Loucy (cell line): ENCODE measurements at regions not wholly inside any gene's neighbourhood (a gene's known extent, or its start where the extent isn't known, plus 50 kb on each side); places are given as distances from the start of the nearest gene placed in this dataset.

Experiments used
- H2AFZ ChIP-seq: fragments of 200-600 bp; sonication (generic); 2 replicates; pipeline ENCODE4 v1.6.0; 2016; ENCODE audit warnings: antibody characterized with exemption, mild to moderate bottlenecking, low read length, moderate library complexity
- H3F3A ChIP-seq: fragments of 200-600 bp; 2 replicates; pipeline ENCODE4 v1.6.0; 2016; ENCODE audit warnings: antibody characterized with exemption, low read depth, mild to moderate bottlenecking
- H3K27me3 ChIP-seq: fragments of 200-600 bp; sonication (generic); 2 replicates; pipeline ENCODE4 v1.6.1; 2014; ENCODE audit warnings: low read length, mild to moderate bottlenecking; ENCODE audit not compliant: insufficient read depth, poor library complexity, severe bottlenecking
- H3K36me3 ChIP-seq: fragments of 200-600 bp; sonication (generic); 2 replicates; pipeline ENCODE4 v1.6.1; 2016; ENCODE audit warnings: low read length; ENCODE audit not compliant: insufficient read depth
- H3K4me1 ChIP-seq: fragments of 200-600 bp; sonication (generic); 2 replicates; pipeline ENCODE4 v1.5.1; 2014; ENCODE audit warnings: low read length, mild to moderate bottlenecking; ENCODE audit not compliant: insufficient read depth, poor library complexity, severe bottlenecking
- H3K4me2 ChIP-seq: fragments of 200-600 bp; sonication (generic); 2 replicates; pipeline ENCODE4 v1.6.0; 2014; ENCODE audit warnings: antibody characterized with exemption, low read length, low read depth, mild to moderate bottlenecking; ENCODE audit not compliant: poor library complexity, severe bottlenecking
- H3K4me3 ChIP-seq: fragments of 200-600 bp; sonication (generic); 2 replicates; pipeline ENCODE4 v1.5.1; 2014; ENCODE audit warnings: low read length, mild to moderate bottlenecking, mixed read lengths; ENCODE audit not compliant: poor library complexity, severe bottlenecking
- H3K79me2 ChIP-seq: fragments of 200-600 bp; sonication (generic); 2 replicates; pipeline ENCODE4 v1.6.1; 2014; ENCODE audit warnings: low read length; ENCODE audit not compliant: insufficient read depth
- H3K9ac ChIP-seq: fragments of 200-600 bp; sonication (generic); 2 replicates; pipeline ENCODE4 v1.6.0; 2014; ENCODE audit warnings: mild to moderate bottlenecking, low read depth, low read length, moderate library complexity; ENCODE audit not compliant: poor library complexity, severe bottlenecking
- H3K9me2 ChIP-seq: fragments of 200-600 bp; sonication (generic); replicated peaks from 2 replicates; pipeline ENCODE4 v1.6.1; 2016; ENCODE audit warnings: low read depth, low read length, mixed read lengths
- H3K9me3 ChIP-seq: fragments of 200-600 bp; sonication (generic); 2 replicates; pipeline ENCODE4 v1.6.1; 2014; ENCODE audit warnings: mild to moderate bottlenecking, antibody characterized with exemption, low read length, low read depth; ENCODE audit not compliant: insufficient read depth
- H4K20me1 ChIP-seq: fragments of 200-600 bp; sonication (generic); 2 replicates; pipeline ENCODE4 v1.6.0; 2014; ENCODE audit warnings: antibody characterized with exemption, low read length, mild to moderate bottlenecking; ENCODE audit not compliant: insufficient read depth, poor library complexity, severe bottlenecking
- EZH2phosphoT487 ChIP-seq: fragments of 200-600 bp; IDR thresholded peaks from 2 replicates; pipeline ENCODE4 v1.6.1; 2018; ENCODE audit warnings: antibody characterized with exemption, mild to moderate bottlenecking, moderate library complexity, borderline replicate concordance
- TF ChIP-seq, protein P1 (sequence below): fragments of 200-600 bp; sonication (generic); conservative IDR thresholded peaks from 2 replicates; pipeline ENCODE4 v1.5.1; 2014; ENCODE audit warnings: mild to moderate bottlenecking, antibody characterized with exemption, low read length

DNA sequence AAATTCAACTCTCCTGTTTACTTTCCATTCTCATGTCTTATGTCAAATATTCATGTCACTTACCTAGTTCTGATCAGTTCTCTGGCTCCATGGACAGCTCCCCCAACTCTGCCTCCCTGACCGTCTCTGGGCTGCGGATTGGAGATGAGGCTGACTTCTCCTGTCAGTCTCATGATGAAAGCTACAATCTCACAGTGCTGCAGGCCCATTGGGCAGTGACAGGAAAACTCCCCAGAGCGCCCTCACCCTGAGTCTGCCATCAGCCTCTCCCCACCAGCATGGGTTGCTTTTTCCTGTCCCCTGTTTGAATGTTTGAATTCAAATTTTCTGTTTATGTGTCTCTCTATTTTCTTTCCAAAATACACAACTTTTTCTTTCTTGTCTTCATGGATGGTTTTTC is 63.8 kb upstream of the TOP3B start:
- no peak overlapping the region for H3K4me2 ChIP-seq
- H3K9me2 ChIP-seq = no peaks in the 10 kb centered on the region
- no peak overlapping the region for H2AFZ ChIP-seq
- no peaks in the 10 kb centered on the region for H3K27me3 ChIP-seq
- H3K9me3 ChIP-seq = no peaks in the 10 kb centered on the region
- no peaks in the 10 kb centered on the region for H3K79me2 ChIP-seq
- no peaks in the 10 kb centered on the region for H3K36me3 ChIP-seq
- no peaks in the 10 kb centered on the region for H4K20me1 ChIP-seq
- no peaks in the 10 kb centered on the region for H3F3A ChIP-seq
- no peaks in the 10 kb centered on the region for H3K4me1 ChIP-seq
- TF ChIP-seq EZH2phosphoT487 = no peak
- TF ChIP-seq, protein P1, sequence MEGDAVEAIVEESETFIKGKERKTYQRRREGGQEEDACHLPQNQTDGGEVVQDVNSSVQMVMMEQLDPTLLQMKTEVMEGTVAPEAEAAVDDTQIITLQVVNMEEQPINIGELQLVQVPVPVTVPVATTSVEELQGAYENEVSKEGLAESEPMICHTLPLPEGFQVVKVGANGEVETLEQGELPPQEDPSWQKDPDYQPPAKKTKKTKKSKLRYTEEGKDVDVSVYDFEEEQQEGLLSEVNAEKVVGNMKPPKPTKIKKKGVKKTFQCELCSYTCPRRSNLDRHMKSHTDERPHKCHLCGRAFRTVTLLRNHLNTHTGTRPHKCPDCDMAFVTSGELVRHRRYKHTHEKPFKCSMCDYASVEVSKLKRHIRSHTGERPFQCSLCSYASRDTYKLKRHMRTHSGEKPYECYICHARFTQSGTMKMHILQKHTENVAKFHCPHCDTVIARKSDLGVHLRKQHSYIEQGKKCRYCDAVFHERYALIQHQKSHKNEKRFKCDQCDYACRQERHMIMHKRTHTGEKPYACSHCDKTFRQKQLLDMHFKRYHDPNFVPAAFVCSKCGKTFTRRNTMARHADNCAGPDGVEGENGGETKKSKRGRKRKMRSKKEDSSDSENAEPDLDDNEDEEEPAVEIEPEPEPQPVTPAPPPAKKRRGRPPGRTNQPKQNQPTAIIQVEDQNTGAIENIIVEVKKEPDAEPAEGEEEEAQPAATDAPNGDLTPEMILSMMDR = no peak
- H3K9ac ChIP-seq = no peak overlapping the region
- no peak overlapping the region for H3K4me3 ChIP-seq

DNA sequence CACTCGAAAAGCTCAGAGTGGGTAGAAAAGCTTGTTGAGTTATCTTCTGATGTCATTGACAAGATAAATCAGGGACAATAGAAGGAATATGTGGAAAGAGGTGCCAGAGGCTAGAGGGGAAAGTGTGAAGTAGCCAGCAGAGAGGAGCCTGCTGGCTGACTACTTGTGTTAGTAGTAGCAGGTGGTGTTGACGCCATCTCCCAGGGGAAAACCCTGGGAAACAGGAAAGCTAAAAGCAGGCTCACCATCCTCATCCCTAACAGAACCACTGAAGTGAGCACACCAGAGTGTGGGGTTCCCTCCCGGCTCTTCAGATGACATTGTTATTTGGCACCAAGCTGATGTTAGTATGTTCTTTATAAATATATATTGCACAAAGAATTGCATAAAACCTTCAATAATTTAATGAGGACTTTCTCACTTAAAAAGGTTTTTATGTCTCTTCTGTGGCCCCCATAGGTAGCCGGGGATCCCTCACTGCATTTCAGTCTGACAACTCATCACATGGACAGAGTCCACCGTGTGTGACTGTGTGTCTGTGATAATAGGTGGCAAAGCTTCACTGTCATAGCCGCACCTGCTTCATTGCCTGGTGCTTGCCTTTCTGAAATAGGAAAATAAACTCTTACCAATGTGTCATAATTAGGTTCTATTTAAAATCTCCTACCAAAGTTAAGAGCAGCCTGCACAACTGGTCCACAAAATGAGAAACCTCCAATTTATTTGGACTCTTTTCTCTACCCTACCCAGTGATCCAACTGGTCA is 63.2 kb upstream of the TOP3B start:
- Histone ChIP-seq H3K9me3 (no peaks in the 10 kb centered on the region), H3K4me2 (no peak overlapping the region), H4K20me1 (no peaks in the 10 kb centered on the region), H3K4me1 (no peaks in the 10 kb centered on the region), H3K4me3 (no peak overlapping the region), H3K36me3 (no peaks in the 10 kb centered on the region), H3K9me2 (no peaks in the 10 kb centered on the region), H3K27me3 (no peaks in the 10 kb centered on the region), H3F3A (no peaks in the 10 kb centered on the region), H3K79me2 (no peaks in the 10 kb centered on the region), H2AFZ (no peak overlapping the region), H3K9ac (no peak overlapping the region)
- TF ChIP-seq, protein P1 = no peak
- TF ChIP-seq EZH2phosphoT487 = no peak

DNA sequence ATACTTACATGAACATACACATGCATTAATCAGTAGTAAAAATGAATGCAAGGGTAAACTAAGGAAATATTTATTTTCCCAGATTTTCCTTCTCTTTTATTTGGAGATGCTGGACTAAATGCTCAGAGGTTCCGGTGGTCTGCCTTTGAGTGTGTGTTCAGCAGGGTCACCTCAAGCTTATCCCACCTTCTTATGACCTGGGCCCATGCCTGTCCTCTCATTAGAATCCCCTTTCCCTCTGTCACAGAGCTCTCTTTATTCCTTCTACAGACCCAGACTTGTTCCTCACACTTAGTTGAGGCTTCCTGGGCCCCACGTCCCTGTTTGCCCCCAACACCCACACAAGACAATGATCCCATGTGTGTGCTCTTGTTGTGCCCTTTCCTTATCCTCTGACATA is 61.6 kb upstream of the TOP3B start:
- H3K27me3 ChIP-seq = no peaks in the 10 kb centered on the region
- no peak overlapping the region for H3K4me3 ChIP-seq
- no peaks in the 10 kb centered on the region for H3K4me1 ChIP-seq
- H2AFZ ChIP-seq = no peak overlapping the region
- no peaks in the 10 kb centered on the region for H3F3A ChIP-seq
- no peak overlapping the region for H3K4me2 ChIP-seq
- TF ChIP-seq, protein P1 = no peak
- no peaks in the 10 kb centered on the region for H3K9me3 ChIP-seq
- no peaks in the 10 kb centered on the region for H3K79me2 ChIP-seq
- H3K9ac ChIP-seq = no peak overlapping the region
- no peaks in the 10 kb centered on the region for H4K20me1 ChIP-seq
- no peaks in the 10 kb centered on the region for H3K9me2 ChIP-seq
- no peaks in the 10 kb centered on the region for H3K36me3 ChIP-seq
